GM12873 (cell line): ENCODE measurements at regions not wholly inside any gene's neighbourhood (a gene's known extent, or its start where the extent isn't known, plus 50 kb on each side); places are given as distances from the start of the nearest gene placed in this dataset.

ENCODE experiments used
- CTCF ChIP-seq: IDR thresholded peaks from 2 replicates; pipeline ENCODE4 v1.5.1; 2012; ENCODE audit warnings: low read depth, mild to moderate bottlenecking, moderate library complexity, low read length, control low read depth; ENCODE audit not compliant: insufficient read depth; ENCODE audit errors: missing control alignments

GRCh38 chr20:51968151-51968550 is 165.8 kb upstream of the SALL4 start:
- TF ChIP-seq CTCF, result no peak

GRCh38 chr20:51966296-51966971 is 164.1 kb upstream of the SALL4 start:
- TF ChIP-seq CTCF, result peak; percentile 63

- no peak for TF ChIP-seq CTCF
These were observed 159.8 kb upstream of the SALL4 start for GRCh38 chr20:51961964-51962761.

GRCh38 chr20:51960047-51960675 is 157.8 kb upstream of the SALL4 start:
- TF ChIP-seq CTCF, result no peak

- no peak for TF ChIP-seq CTCF
These were observed 156.8 kb upstream of the SALL4 start for GRCh38 chr20:51959066-51959542.

- no peak for TF ChIP-seq CTCF
These were observed 156.1 kb upstream of the SALL4 start for GRCh38 chr20:51958099-51959065.
